ENCODE measurements at regions not wholly inside any gene's neighbourhood (a gene's known extent, or its start where the extent isn't known, plus 50 kb on each side); places are given as distances from the start of the nearest gene placed in this dataset.

- DNase-seq (ENCODE audit: low spot score): no peak
- Mint-ChIP-seq H3K27me3 (ENCODE audit: low read depth) (no peaks in the 10 kb centered on the region), H3K9me3 (no peaks in the 10 kb centered on the region), H3K36me3 (ENCODE audit: low read depth) (no peaks in the 10 kb centered on the region), H3K27ac (no peak overlapping the region), H3K4me3 (ENCODE audit: low read depth) (no peak overlapping the region), H3K4me1 (ENCODE audit: low read depth) (no peaks in the 10 kb centered on the region)
- intact Hi-C loops (cut with micrococcal nuclease): no loop called here
These were observed 464.3 kb upstream of the AGTR1 start for GRCh38 chr3:148233403-148233802.

DNA sequence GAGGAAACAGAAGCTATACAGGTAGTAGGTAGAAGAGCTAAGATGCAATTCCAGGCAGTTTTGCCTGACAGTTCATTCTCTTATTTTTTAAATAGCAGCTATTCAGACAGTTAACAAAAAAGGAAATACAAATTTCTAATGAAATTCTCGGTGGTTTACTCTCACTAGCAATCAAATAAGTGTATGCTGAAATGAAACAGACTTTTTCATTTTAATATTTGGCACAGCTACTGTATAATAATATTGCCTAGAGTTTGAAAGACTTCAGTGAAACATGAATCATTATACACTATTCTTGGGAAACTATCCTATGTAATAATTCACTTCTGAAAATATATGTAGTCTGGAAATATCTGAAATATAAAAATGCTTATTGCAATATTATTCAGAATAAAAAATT lies 463.2 kb upstream of the AGTR1 start:
- Mint-ChIP-seq H3K9me3 (no peaks in the 10 kb centered on the region), H3K4me1 (ENCODE audit: low read depth) (no peaks in the 10 kb centered on the region)
- intact Hi-C loops (cut with micrococcal nuclease): no loop called here

DNA sequence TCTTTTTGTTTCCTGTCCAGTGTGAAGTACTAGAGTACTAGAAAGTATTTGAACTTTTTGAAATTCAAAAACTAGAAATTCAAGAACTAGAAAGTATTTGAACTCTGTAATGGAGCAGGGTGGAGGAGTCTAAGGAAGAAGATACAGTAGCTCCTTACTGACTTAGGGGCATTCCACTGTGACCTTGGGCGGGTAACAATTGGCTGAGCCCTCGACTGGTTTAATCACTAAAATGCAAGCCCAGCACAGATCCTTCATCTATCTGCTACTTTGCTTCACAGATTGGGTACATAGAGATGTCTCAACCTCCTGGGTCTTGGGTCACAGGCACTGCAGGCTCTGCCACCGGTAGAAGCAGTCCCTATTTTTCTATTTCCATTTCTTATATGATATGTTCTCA lies 462.1 kb upstream of the AGTR1 start:
- H3K36me3 Mint-ChIP-seq (ENCODE audit: low read depth): no peaks in the 10 kb centered on the region
- no peaks in the 10 kb centered on the region for H3K27me3 Mint-ChIP-seq (ENCODE audit: low read depth)
- no peak for DNase-seq (ENCODE audit: low spot score)
- H3K4me1 Mint-ChIP-seq (ENCODE audit: low read depth): no peaks in the 10 kb centered on the region
- H3K4me3 Mint-ChIP-seq (ENCODE audit: low read depth): no peak overlapping the region
- intact Hi-C loops (cut with micrococcal nuclease): no loop called here
- H3K9me3 Mint-ChIP-seq: no peaks in the 10 kb centered on the region
- H3K27ac Mint-ChIP-seq: no peak overlapping the region

More for the DNA sequence above, 463.2 kb upstream of the AGTR1 start:
- Mint-ChIP-seq H3K27ac (no peak overlapping the region), H3K27me3 (ENCODE audit: low read depth) (no peaks in the 10 kb centered on the region), H3K4me3 (ENCODE audit: low read depth) (no peak overlapping the region), H3K36me3 (ENCODE audit: low read depth) (no peaks in the 10 kb centered on the region)
- no peak for DNase-seq (ENCODE audit: low spot score)

GRCh38 chr3:148238421-148238821 lies 459.3 kb upstream of the AGTR1 start:
- H3K4me3 Mint-ChIP-seq (ENCODE audit: low read depth): no peak overlapping the region
- no peak for DNase-seq (ENCODE audit: low spot score)
- intact Hi-C loops (cut with micrococcal nuclease): no loop called here
- peaks cover 3% of the 10 kb centered on the region for H3K9me3 Mint-ChIP-seq
- H3K27me3 Mint-ChIP-seq (ENCODE audit: low read depth): no peaks in the 10 kb centered on the region
- no peaks in the 10 kb centered on the region for H3K36me3 Mint-ChIP-seq (ENCODE audit: low read depth)
- H3K4me1 Mint-ChIP-seq (ENCODE audit: low read depth): no peaks in the 10 kb centered on the region
- no peak overlapping the region for H3K27ac Mint-ChIP-seq

DNA sequence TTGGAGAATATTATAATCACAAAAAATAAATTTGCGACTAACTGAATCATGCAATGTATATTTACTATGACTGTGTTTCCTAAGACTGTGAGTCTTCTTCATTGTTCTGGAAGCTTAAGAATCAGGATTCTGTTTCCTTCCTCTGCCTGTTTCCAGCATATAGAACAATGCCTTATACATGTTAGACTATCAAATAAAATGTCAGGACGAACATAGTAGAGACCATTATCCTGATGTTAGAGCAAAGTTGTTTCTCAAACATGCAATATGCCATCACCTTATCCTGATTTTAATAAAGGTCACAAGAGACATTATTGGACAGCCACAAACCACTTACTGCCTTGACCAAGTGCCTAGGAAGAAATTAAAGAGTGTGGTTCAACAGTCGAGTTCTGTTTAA lies 457.4 kb upstream of the AGTR1 start:
- Mint-ChIP-seq H3K27ac (no peak overlapping the region), H3K36me3 (ENCODE audit: low read depth) (no peaks in the 10 kb centered on the region), H3K4me1 (ENCODE audit: low read depth) (no peaks in the 10 kb centered on the region), H3K27me3 (ENCODE audit: low read depth) (no peaks in the 10 kb centered on the region), H3K9me3 (peaks cover 3% of the 10 kb centered on the region), H3K4me3 (ENCODE audit: low read depth) (no peak overlapping the region)
- no peak for DNase-seq (ENCODE audit: low spot score)
- intact Hi-C loops (cut with micrococcal nuclease): no loop called here

- H3K27ac Mint-ChIP-seq: no peak overlapping the region
- no peaks in the 10 kb centered on the region for H3K27me3 Mint-ChIP-seq (ENCODE audit: low read depth)
- H3K9me3 Mint-ChIP-seq: peaks cover 3% of the 10 kb centered on the region
- H3K36me3 Mint-ChIP-seq (ENCODE audit: low read depth): no peaks in the 10 kb centered on the region
- DNase-seq (ENCODE audit: low spot score): no peak
- H3K4me3 Mint-ChIP-seq (ENCODE audit: low read depth): no peak overlapping the region
- intact Hi-C loops (cut with micrococcal nuclease): no loop called here
- no peaks in the 10 kb centered on the region for H3K4me1 Mint-ChIP-seq (ENCODE audit: low read depth)
These were observed 454.1 kb upstream of the AGTR1 start for GRCh38 chr3:148243609-148244008.

DNA sequence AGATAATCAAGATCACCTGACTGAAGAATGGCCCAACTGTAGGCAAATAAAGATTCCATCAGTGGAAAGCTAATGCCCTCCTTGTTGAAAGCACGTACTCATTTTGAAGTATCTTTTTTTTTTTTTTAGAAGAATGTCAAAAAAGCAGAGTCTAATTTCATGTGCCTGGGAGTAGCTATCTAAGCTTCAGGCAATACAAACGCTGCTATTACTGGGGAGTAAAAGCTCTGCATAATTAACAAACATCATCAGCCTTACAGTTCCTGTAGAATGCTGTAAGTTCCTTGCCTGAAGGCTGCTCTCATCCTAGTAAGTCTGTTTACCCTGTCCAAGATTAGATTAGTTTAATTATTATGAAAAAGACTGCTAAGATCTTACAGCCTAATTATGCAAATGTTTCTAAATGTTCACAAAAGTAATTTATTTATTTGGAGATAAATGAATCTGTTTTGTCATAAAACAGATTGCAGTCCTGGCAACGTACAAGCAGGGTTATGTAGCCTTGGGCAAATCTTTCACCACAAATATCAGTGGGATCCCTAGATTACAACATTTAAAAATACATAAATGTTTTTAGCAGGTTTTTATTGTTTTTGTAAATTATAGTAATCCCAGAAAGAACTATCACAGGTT lies 451.3 kb upstream of the AGTR1 start:
- intact Hi-C loops (cut with micrococcal nuclease): no loop called here
- H3K9me3 Mint-ChIP-seq: peaks cover 3% of the 10 kb centered on the region
- no peaks in the 10 kb centered on the region for H3K36me3 Mint-ChIP-seq (ENCODE audit: low read depth)
- H3K27ac Mint-ChIP-seq: no peak overlapping the region
- H3K4me1 Mint-ChIP-seq (ENCODE audit: low read depth): no peaks in the 10 kb centered on the region
- no peaks in the 10 kb centered on the region for H3K27me3 Mint-ChIP-seq (ENCODE audit: low read depth)
- no peak overlapping the region for H3K4me3 Mint-ChIP-seq (ENCODE audit: low read depth)
- no peak for DNase-seq (ENCODE audit: low spot score)

- Mint-ChIP-seq H3K4me1 (ENCODE audit: low read depth) (no peaks in the 10 kb centered on the region), H3K36me3 (ENCODE audit: low read depth) (no peaks in the 10 kb centered on the region), H3K27ac (no peak overlapping the region), H3K4me3 (ENCODE audit: low read depth) (no peak overlapping the region), H3K9me3 (no peaks in the 10 kb centered on the region), H3K27me3 (ENCODE audit: low read depth) (no peaks in the 10 kb centered on the region)
- no peak for DNase-seq (ENCODE audit: low spot score)
- intact Hi-C loops (cut with micrococcal nuclease): no loop called here
These were observed 444.0 kb upstream of the AGTR1 start for GRCh38 chr3:148253713-148254112.

DNA sequence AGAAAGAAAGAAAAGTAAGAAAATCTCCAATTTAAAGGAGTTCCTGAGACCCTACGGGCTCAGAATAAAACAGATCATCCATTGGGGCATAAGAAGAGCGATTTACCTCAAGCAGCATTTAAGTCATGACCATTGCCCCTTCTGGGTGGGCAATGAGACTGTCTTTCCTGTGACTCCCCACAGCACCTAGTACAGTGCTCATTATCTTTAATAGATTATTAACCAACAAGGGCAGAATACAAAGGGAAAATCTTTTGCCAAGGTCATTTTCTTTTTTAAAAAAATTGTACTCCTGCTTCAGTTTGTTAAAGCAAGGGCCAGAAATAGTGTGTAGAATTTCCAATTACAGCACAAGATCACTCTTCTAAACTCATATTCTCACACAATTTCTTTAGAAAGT lies 443.3 kb upstream of the AGTR1 start:
- Mint-ChIP-seq H3K4me3 (ENCODE audit: low read depth) (no peak overlapping the region), H3K27ac (no peak overlapping the region), H3K36me3 (ENCODE audit: low read depth) (no peaks in the 10 kb centered on the region), H3K9me3 (peaks cover 3% of the 10 kb centered on the region), H3K4me1 (ENCODE audit: low read depth) (no peaks in the 10 kb centered on the region), H3K27me3 (ENCODE audit: low read depth) (no peaks in the 10 kb centered on the region)
- intact Hi-C loops (cut with micrococcal nuclease): no loop called here
- DNase-seq (ENCODE audit: low spot score): no peak

GRCh38 chr3:148255981-148256969 lies 441.4 kb upstream of the AGTR1 start:
- Mint-ChIP-seq H3K4me1 (ENCODE audit: low read depth) (no peaks in the 10 kb centered on the region), H3K27me3 (ENCODE audit: low read depth) (no peaks in the 10 kb centered on the region), H3K9me3 (peaks cover 9% of the 10 kb centered on the region), H3K4me3 (ENCODE audit: low read depth) (no peak overlapping the region), H3K36me3 (ENCODE audit: low read depth) (no peaks in the 10 kb centered on the region), H3K27ac (no peak overlapping the region)
- DNase-seq (ENCODE audit: low spot score): no peak
- intact Hi-C loops (cut with micrococcal nuclease): no loop called here

- no peak for DNase-seq (ENCODE audit: low spot score)
- no peaks in the 10 kb centered on the region for H3K4me1 Mint-ChIP-seq (ENCODE audit: low read depth)
- H3K27me3 Mint-ChIP-seq (ENCODE audit: low read depth): no peaks in the 10 kb centered on the region
- H3K4me3 Mint-ChIP-seq (ENCODE audit: low read depth): no peak overlapping the region
- no peak overlapping the region for H3K27ac Mint-ChIP-seq
- H3K9me3 Mint-ChIP-seq: peaks cover 9% of the 10 kb centered on the region
- no peaks in the 10 kb centered on the region for H3K36me3 Mint-ChIP-seq (ENCODE audit: low read depth)
- intact Hi-C loops (cut with micrococcal nuclease): no loop called here
These were observed 434.7 kb upstream of the AGTR1 start for GRCh38 chr3:148262980-148263379.

GRCh38 chr3:148265841-148266240 lies 431.9 kb upstream of the AGTR1 start:
- Mint-ChIP-seq H3K4me3 (ENCODE audit: low read depth) (no peak overlapping the region), H3K27me3 (ENCODE audit: low read depth) (no peaks in the 10 kb centered on the region), H3K27ac (no peak overlapping the region), H3K9me3 (no peaks in the 10 kb centered on the region), H3K4me1 (ENCODE audit: low read depth) (no peaks in the 10 kb centered on the region), H3K36me3 (ENCODE audit: low read depth) (no peaks in the 10 kb centered on the region)
- DNase-seq (ENCODE audit: low spot score): no peak
- intact Hi-C loops (cut with micrococcal nuclease): no loop called here

GRCh38 chr3:148266341-148266740 lies 431.4 kb upstream of the AGTR1 start:
- Mint-ChIP-seq H3K4me3 (ENCODE audit: low read depth) (no peak overlapping the region), H3K9me3 (no peaks in the 10 kb centered on the region), H3K27me3 (ENCODE audit: low read depth) (no peaks in the 10 kb centered on the region), H3K36me3 (ENCODE audit: low read depth) (no peaks in the 10 kb centered on the region), H3K4me1 (ENCODE audit: low read depth) (no peaks in the 10 kb centered on the region), H3K27ac (no peak overlapping the region)
- DNase-seq (ENCODE audit: low spot score): no peak
- intact Hi-C loops (cut with micrococcal nuclease): no loop called here

All from activated T-helper 2 cell treated with anti-CD3 and anti-CD28 coated beads, Interferon-gamma antibody, Interleukin-2, Interleukin-4, amounts not matched to agents 10 μg/mL and 5 μg/mL and 100 μg/mL, durations not matched to agents 14 hours and 24 hours and 36 hours (primary cell).